Natural killer cell treated with Interleukin-12 subunit alpha and Interleukin-12 subunit beta and Interleukin-15 and Interleukin-18, amount 100 ng/mL, for 72 hours (primary cell): ENCODE measurements at regions not wholly inside any gene's neighbourhood (a gene's known extent, or its start where the extent isn't known, plus 50 kb on each side); places are given as distances from the start of the nearest gene placed in this dataset.
"Not testable (repeated sequence)": the region's sequence is repeated elsewhere in the genome, so short reads cannot be mapped to it uniquely, and the experiment has no call there.

Experiments used
- ATAC-seq, 2 donors: fragments of 150-1000 bp; cut with Tn5 transposase in 1 of 2; sonication (Bioruptor Pico), chemical (Tn5 transposase) in 1 of 2; 2 replicates each; pipeline ENCODE4 v1.10.0; 2021
- DNase-seq: peaks from one replicate; pipeline ENCODE4 v3.0.0; 2022; ENCODE audit warnings: low spot score
- H3K27ac Mint-ChIP-seq, 2 donors: 1 replicate in 1 of 2; 2 replicates in 1 of 2; pipeline ENCODE4 v1.8.0; 2022; ENCODE audit warnings: mixed read lengths in 2 of 2, mild to moderate bottlenecking in 1 of 2, moderate library complexity in 1 of 2
- H3K27me3 Mint-ChIP-seq, 2 donors: 1 replicate in 1 of 2; 2 replicates in 1 of 2; pipeline ENCODE4 v1.8.0; 2022; ENCODE audit warnings: mixed read lengths in 2 of 2
- H3K36me3 Mint-ChIP-seq: one replicate; pipeline ENCODE4 v1.8.0; 2022; ENCODE audit warnings: mixed read lengths
- H3K4me1 Mint-ChIP-seq, 2 donors: 1 replicate in 1 of 2; 2 replicates in 1 of 2; pipeline ENCODE4 v1.8.0; 2022; ENCODE audit warnings: low read depth in 2 of 2, mixed read lengths in 2 of 2, mild to moderate bottlenecking in 1 of 2
- H3K4me3 Mint-ChIP-seq: one replicate; pipeline ENCODE4 v1.8.0; 2022; ENCODE audit warnings: mixed read lengths
- H3K9me3 Mint-ChIP-seq: 2 replicates; pipeline ENCODE4 v1.8.0; 2022; ENCODE audit warnings: mixed read lengths

- no peak for DNase-seq
- Mint-ChIP-seq H3K27ac (no peak overlapping the region), H3K4me1 (no peaks in the 10 kb centered on the region), H3K4me3 (no peak overlapping the region), H3K9me3 (peaks cover 9% of the 10 kb centered on the region), H3K27me3 (no peaks in the 10 kb centered on the region), H3K36me3 (no peaks in the 10 kb centered on the region)
- no peak for ATAC-seq
Measured at GRCh38 chr2:13858626-13859025, 773.9 kb upstream of the LRATD1 start.

- H3K4me3 Mint-ChIP-seq, H3K36me3 Mint-ChIP-seq, H3K9me3 Mint-ChIP-seq, ATAC-seq, H3K27ac Mint-ChIP-seq, DNase-seq, H3K27me3 Mint-ChIP-seq, H3K4me1 Mint-ChIP-seq: not testable (repeated sequence)
Measured at GRCh38 chr2:13868275-13868674, 764.2 kb upstream of the LRATD1 start.

- H3K27me3 Mint-ChIP-seq: no peaks in the 10 kb centered on the region
Measured at GRCh38 chr2:13876491-13877037, 756.0 kb upstream of the LRATD1 start.

GRCh38 chr2:13877571-13877970 lies 754.9 kb upstream of the LRATD1 start:
- H3K4me1 Mint-ChIP-seq: no peaks in the 10 kb centered on the region
- no peak overlapping the region for H3K27ac Mint-ChIP-seq
- no peak overlapping the region for H3K4me3 Mint-ChIP-seq
- peaks cover 18% of the 10 kb centered on the region for H3K9me3 Mint-ChIP-seq
- no peaks in the 10 kb centered on the region for H3K27me3 Mint-ChIP-seq
- ATAC-seq: no peak
- H3K36me3 Mint-ChIP-seq: no peaks in the 10 kb centered on the region
- DNase-seq: no peak

More at GRCh38 chr2:13876491-13877037, 756.0 kb upstream of the LRATD1 start:
- H3K36me3 Mint-ChIP-seq: no peaks in the 10 kb centered on the region
- ATAC-seq (no peak), DNase-seq (no peak)
- H3K27ac Mint-ChIP-seq: no peak overlapping the region
- no peaks in the 10 kb centered on the region for H3K4me1 Mint-ChIP-seq
- no peak overlapping the region for H3K4me3 Mint-ChIP-seq
- H3K9me3 Mint-ChIP-seq: peaks cover 14% of the 10 kb centered on the region

GRCh38 chr2:13884291-13884976 lies 748.1 kb upstream of the LRATD1 start:
- H3K27ac Mint-ChIP-seq: no peak overlapping the region
- no peaks in the 10 kb centered on the region for H3K27me3 Mint-ChIP-seq
- no peaks in the 10 kb centered on the region for H3K4me1 Mint-ChIP-seq
- ATAC-seq: no peak
- DNase-seq: no peak
- peaks cover 9% of the 10 kb centered on the region for H3K9me3 Mint-ChIP-seq
- no peak overlapping the region for H3K4me3 Mint-ChIP-seq
- H3K36me3 Mint-ChIP-seq: no peaks in the 10 kb centered on the region

GRCh38 chr2:13901526-13901925 lies 731.0 kb upstream of the LRATD1 start:
- H3K4me1 Mint-ChIP-seq: no peaks in the 10 kb centered on the region
- H3K9me3 Mint-ChIP-seq: peaks cover 15% of the 10 kb centered on the region
- no peak for ATAC-seq
- H3K27ac Mint-ChIP-seq: no peak overlapping the region
- peaks cover 3% of the 10 kb centered on the region for H3K36me3 Mint-ChIP-seq
- DNase-seq: no peak
- no peak overlapping the region for H3K4me3 Mint-ChIP-seq
- H3K27me3 Mint-ChIP-seq: no peaks in the 10 kb centered on the region

- H3K4me1 Mint-ChIP-seq: no peaks in the 10 kb centered on the region
- H3K4me3 Mint-ChIP-seq: no peak overlapping the region
- no peak overlapping the region for H3K27ac Mint-ChIP-seq
- H3K36me3 Mint-ChIP-seq: no peaks in the 10 kb centered on the region
- ATAC-seq: no peak
- H3K9me3 Mint-ChIP-seq: peaks cover 10% of the 10 kb centered on the region
- no peak for DNase-seq
- H3K27me3 Mint-ChIP-seq: no peaks in the 10 kb centered on the region
Measured at GRCh38 chr2:13905831-13906230, 726.7 kb upstream of the LRATD1 start.

GRCh38 chr2:13916066-13916465 lies 716.5 kb upstream of the LRATD1 start:
- Mint-ChIP-seq H3K4me3 (no peak overlapping the region), H3K27ac (no peak overlapping the region), H3K4me1 (no peaks in the 10 kb centered on the region), H3K9me3 (peaks cover 5% of the 10 kb centered on the region), H3K27me3 (no peaks in the 10 kb centered on the region), H3K36me3 (no peaks in the 10 kb centered on the region)
- DNase-seq (no peak), ATAC-seq (no peak)

GRCh38 chr2:13917958-13918357 lies 714.6 kb upstream of the LRATD1 start:
- Mint-ChIP-seq H3K36me3 (peaks cover 2% of the 10 kb centered on the region), H3K27me3 (no peaks in the 10 kb centered on the region), H3K9me3 (peaks cover 8% of the 10 kb centered on the region), H3K4me1 (no peaks in the 10 kb centered on the region), H3K27ac (no peak overlapping the region), H3K4me3 (no peak overlapping the region)
- ATAC-seq (no peak), DNase-seq (no peak)

GRCh38 chr2:13919981-13920382 lies 712.5 kb upstream of the LRATD1 start:
- no peak for ATAC-seq
- Mint-ChIP-seq H3K27ac (no peak overlapping the region), H3K4me1 (no peaks in the 10 kb centered on the region), H3K4me3 (no peak overlapping the region), H3K27me3 (no peaks in the 10 kb centered on the region), H3K36me3 (peaks cover 9% of the 10 kb centered on the region), H3K9me3 (peaks cover 8% of the 10 kb centered on the region)
- DNase-seq: no peak

- no peaks in the 10 kb centered on the region for H3K4me1 Mint-ChIP-seq
- H3K27me3 Mint-ChIP-seq: no peaks in the 10 kb centered on the region
- DNase-seq (no peak), ATAC-seq (no peak)
- H3K36me3 Mint-ChIP-seq: peaks cover 9% of the 10 kb centered on the region
- no peak overlapping the region for H3K4me3 Mint-ChIP-seq
- H3K27ac Mint-ChIP-seq: no peak overlapping the region
- H3K9me3 Mint-ChIP-seq: peaks cover 8% of the 10 kb centered on the region
Measured at GRCh38 chr2:13921245-13921644, 711.3 kb upstream of the LRATD1 start.

- Mint-ChIP-seq H3K4me1 (no peaks in the 10 kb centered on the region), H3K9me3 (peaks cover 8% of the 10 kb centered on the region), H3K36me3 (peaks cover 9% of the 10 kb centered on the region), H3K27ac (no peak overlapping the region), H3K27me3 (no peaks in the 10 kb centered on the region), H3K4me3 (no peak overlapping the region)
- ATAC-seq: no peak
- no peak for DNase-seq
Measured at GRCh38 chr2:13923823-13924222, 708.7 kb upstream of the LRATD1 start.

- H3K9me3 Mint-ChIP-seq: peaks cover 16% of the 10 kb centered on the region
- no peak for ATAC-seq
- H3K36me3 Mint-ChIP-seq: peaks cover 4% of the 10 kb centered on the region
- H3K27ac Mint-ChIP-seq: no peak overlapping the region
- no peak for DNase-seq
- no peaks in the 10 kb centered on the region for H3K4me1 Mint-ChIP-seq
- no peaks in the 10 kb centered on the region for H3K27me3 Mint-ChIP-seq
- H3K4me3 Mint-ChIP-seq: no peak overlapping the region
Measured at GRCh38 chr2:13942111-13942510, 690.4 kb upstream of the LRATD1 start.

GRCh38 chr2:13950761-13951160 lies 681.8 kb upstream of the LRATD1 start:
- peaks cover 9% of the 10 kb centered on the region for H3K9me3 Mint-ChIP-seq
- H3K27me3 Mint-ChIP-seq: no peaks in the 10 kb centered on the region
- no peak overlapping the region for H3K4me3 Mint-ChIP-seq
- peaks cover 9% of the 10 kb centered on the region for H3K36me3 Mint-ChIP-seq
- no peaks in the 10 kb centered on the region for H3K4me1 Mint-ChIP-seq
- no peak for ATAC-seq
- DNase-seq: no peak
- H3K27ac Mint-ChIP-seq: no peak overlapping the region

GRCh38 chr2:13968811-13969210 lies 663.7 kb upstream of the LRATD1 start:
- peaks cover 5% of the 10 kb centered on the region for H3K36me3 Mint-ChIP-seq
- H3K4me1 Mint-ChIP-seq: no peaks in the 10 kb centered on the region
- ATAC-seq (no peak), DNase-seq (no peak)
- no peak overlapping the region for H3K4me3 Mint-ChIP-seq
- H3K9me3 Mint-ChIP-seq: peaks cover 16% of the 10 kb centered on the region
- H3K27me3 Mint-ChIP-seq: no peaks in the 10 kb centered on the region
- no peak overlapping the region for H3K27ac Mint-ChIP-seq
